ENCODE measurements at regions not wholly inside any gene's neighbourhood (a gene's known extent, or its start where the extent isn't known, plus 50 kb on each side); places are given as distances from the start of the nearest gene placed in this dataset.

GRCh38 chr21:35599164-35599563 is 461.2 kb downstream of the SETD4 start:
- TF ChIP-seq POLR2A (IDR thresholded peaks at IDR 0.05; ENCODE audit: low read length) (no peak), GATA1 (IDR thresholded peaks at IDR 0.05; ENCODE audit: low read depth, low read length) (no peak)

Data from erythroblast (primary cell).